Neural progenitor cell (in vitro differentiated cells): ENCODE measurements at regions not wholly inside any gene's neighbourhood (a gene's known extent, or its start where the extent isn't known, plus 50 kb on each side); places are given as distances from the start of the nearest gene placed in this dataset.

ENCODE experiments used
- DNase-seq: peaks from one replicate; pipeline ENCODE4 v3.0.0-alpha.2; 2016; ENCODE audit warnings: low spot score
- H2AFZ ChIP-seq: fragments of 200-600 bp; sonication (generic); replicated peaks from 2 replicates; pipeline ENCODE4 v1.6.1; 2016; ENCODE audit warnings: antibody characterized with exemption
- H3F3A ChIP-seq: fragments of 200-600 bp; sonication (generic); 2 replicates; pipeline ENCODE4 v1.6.1; 2016; ENCODE audit warnings: antibody characterized with exemption, low read depth
- H3K27ac ChIP-seq: fragments of 200-600 bp; sonication (generic); 2 replicates; pipeline ENCODE4 v1.5.1; 2016; ENCODE audit warnings: mild to moderate bottlenecking
- H3K27me3 ChIP-seq: fragments of 200-600 bp; sonication (generic); 2 replicates; pipeline ENCODE4 v1.6.1; 2016; ENCODE audit warnings: mild to moderate bottlenecking, moderate library complexity
- H3K36me3 ChIP-seq: fragments of 200-600 bp; sonication (generic); 2 replicates; pipeline ENCODE4 v1.5.1; 2016
- H3K4me1 ChIP-seq: fragments of 200-600 bp; sonication (generic); 2 replicates; pipeline ENCODE4 v1.6.1; 2016; ENCODE audit warnings: mixed run types
- H3K4me2 ChIP-seq: fragments of 200-600 bp; sonication (generic); 2 replicates; pipeline ENCODE4 v1.6.1; 2016
- H3K4me3 ChIP-seq: fragments of 200-600 bp; sonication (generic); 2 replicates; pipeline ENCODE4 v1.5.1; 2016
- H3K79me2 ChIP-seq: fragments of 200-600 bp; sonication (generic); 2 replicates; pipeline ENCODE4 v1.6.1; 2016; ENCODE audit warnings: low read depth
- H3K9ac ChIP-seq: fragments of 200-600 bp; sonication (generic); 2 replicates; pipeline ENCODE4 v1.6.1; 2016
- H3K9me3 ChIP-seq: fragments of 200-600 bp; sonication (generic); 2 replicates; pipeline ENCODE4 v1.5.1; 2016; ENCODE audit warnings: low read depth
- H4K20me1 ChIP-seq: fragments of 200-600 bp; sonication (generic); 2 replicates; pipeline ENCODE4 v1.6.1; 2016; ENCODE audit warnings: low read depth
- H3K27ac Mint-ChIP-seq: 3 replicates; pipeline ENCODE4 v1.8.0; 2021; ENCODE audit warnings: mixed read lengths
- H3K27me3 Mint-ChIP-seq: 2 replicates; pipeline ENCODE4 v1.8.0; 2022; ENCODE audit warnings: low read depth, mild to moderate bottlenecking, inconsistent platforms, moderate library complexity, mixed read lengths; ENCODE audit not compliant: insufficient read depth
- H3K36me3 Mint-ChIP-seq: 3 replicates; pipeline ENCODE4 v1.8.0; 2021; ENCODE audit warnings: mixed read lengths
- H3K4me1 Mint-ChIP-seq: 3 replicates; pipeline ENCODE4 v1.8.0; 2021; ENCODE audit warnings: mixed read lengths
- H3K4me3 Mint-ChIP-seq: 3 replicates; pipeline ENCODE4 v1.8.0; 2021; ENCODE audit warnings: mild to moderate bottlenecking, moderate library complexity, mixed read lengths
- H3K9me3 Mint-ChIP-seq: 3 replicates; pipeline ENCODE4 v1.8.0; 2020; ENCODE audit warnings: mixed read lengths
- CTCF ChIP-seq: fragments of 200-600 bp; sonication (generic); IDR thresholded peaks from 2 replicates; pipeline ENCODE4 v1.5.1; 2017; ENCODE audit warnings: antibody characterized with exemption, mild to moderate bottlenecking
- EZH2 ChIP-seq: fragments of 200-600 bp; sonication (generic); IDR thresholded peaks from 2 replicates; pipeline ENCODE4 v1.6.1; 2017; ENCODE audit warnings: antibody characterized with exemption, mild to moderate bottlenecking, moderate library complexity
- EZH2phosphoT487 ChIP-seq: fragments of 200-600 bp; sonication (generic); IDR thresholded peaks from 2 replicates; pipeline ENCODE4 v1.6.1; 2017; ENCODE audit warnings: antibody characterized with exemption

DNA sequence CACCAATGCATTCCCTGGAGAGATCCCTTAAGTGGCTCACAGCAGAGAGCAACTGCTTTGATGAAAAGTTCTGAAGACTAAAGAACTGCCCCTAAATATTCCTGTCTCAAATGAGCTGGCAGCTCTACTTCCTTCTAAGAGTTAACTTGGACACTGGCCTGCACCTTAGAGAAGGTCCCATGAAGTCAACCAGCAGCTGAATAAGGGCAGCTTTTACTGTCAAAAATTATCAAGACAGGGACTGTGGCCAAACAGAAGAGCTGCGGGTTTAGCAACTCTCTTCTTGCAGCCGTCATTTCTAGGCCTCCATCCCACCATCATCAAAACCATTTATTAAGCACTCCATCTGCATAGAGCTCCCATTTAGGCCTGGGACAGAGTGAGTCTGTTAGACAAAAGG is 491.1 kb upstream of the TSHZ3 start:
- Histone ChIP-seq H3K4me2 (no peak overlapping the region), H3K4me1 (peaks cover 12% of the 10 kb centered on the region), H3K9me3 (peaks cover 10% of the 10 kb centered on the region), H3K79me2 (no peaks in the 10 kb centered on the region), H3K9ac (no peak overlapping the region), H3K27ac (no peak overlapping the region), H4K20me1 (no peaks in the 10 kb centered on the region), H3K4me3 (no peak overlapping the region), H2AFZ (no peak overlapping the region), H3F3A (peaks cover 6% of the 10 kb centered on the region), H3K27me3 (no peaks in the 10 kb centered on the region), H3K36me3 (no peaks in the 10 kb centered on the region)
- DNase-seq = no peak
- no peak overlapping the region for H3K4me3 Mint-ChIP-seq
- H3K9me3 Mint-ChIP-seq = peaks cover 12% of the 10 kb centered on the region
- TF ChIP-seq EZH2 (no peak), EZH2phosphoT487 (no peak), CTCF (no peak)
- no peaks in the 10 kb centered on the region for H3K36me3 Mint-ChIP-seq
- peaks cover 4% of the 10 kb centered on the region for H3K27me3 Mint-ChIP-seq
- no peak overlapping the region for H3K27ac Mint-ChIP-seq
- H3K4me1 Mint-ChIP-seq = peaks cover 10% of the 10 kb centered on the region

DNA sequence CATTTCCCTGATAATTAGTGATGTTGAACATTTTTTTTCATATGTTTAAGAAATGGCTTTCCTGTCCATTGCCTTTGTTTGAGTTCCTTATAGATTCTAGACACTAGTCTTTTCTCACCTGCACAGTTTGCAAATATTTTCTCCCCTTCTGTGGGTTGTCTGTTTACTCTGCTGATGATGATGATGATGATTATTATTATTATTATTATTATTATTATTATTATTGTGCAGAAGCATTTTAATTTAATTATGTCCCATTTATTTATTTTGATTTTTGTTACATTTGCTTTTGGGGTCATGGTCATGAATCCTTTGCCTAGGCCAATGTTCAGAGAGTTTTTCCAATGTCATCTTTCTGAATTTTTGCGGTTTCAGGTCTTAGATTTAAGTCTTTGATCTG is 492.5 kb upstream of the TSHZ3 start:
- no peaks in the 10 kb centered on the region for H4K20me1 ChIP-seq
- no peaks in the 10 kb centered on the region for H3K27me3 ChIP-seq
- H3K4me3 Mint-ChIP-seq = no peak overlapping the region
- H2AFZ ChIP-seq = no peak overlapping the region
- H3K4me1 Mint-ChIP-seq = peaks cover 10% of the 10 kb centered on the region
- H3K27me3 Mint-ChIP-seq = peaks cover 4% of the 10 kb centered on the region
- peaks cover 10% of the 10 kb centered on the region for H3K9me3 ChIP-seq
- no peak overlapping the region for H3K9ac ChIP-seq
- H3K9me3 Mint-ChIP-seq = peaks cover 8% of the 10 kb centered on the region
- H3K27ac Mint-ChIP-seq = no peak overlapping the region
- no peak overlapping the region for H3K27ac ChIP-seq
- H3K4me1 ChIP-seq = peaks cover 12% of the 10 kb centered on the region
- no peak for TF ChIP-seq EZH2
- no peaks in the 10 kb centered on the region for H3K79me2 ChIP-seq
- DNase-seq = no peak
- H3K4me3 ChIP-seq = no peak overlapping the region
- H3K36me3 Mint-ChIP-seq = no peaks in the 10 kb centered on the region
- H3K36me3 ChIP-seq = no peaks in the 10 kb centered on the region
- no peak overlapping the region for H3K4me2 ChIP-seq
- H3F3A ChIP-seq = peaks cover 6% of the 10 kb centered on the region

- no peak overlapping the region for H3K27ac ChIP-seq
- H3K4me1 Mint-ChIP-seq = no peaks in the 10 kb centered on the region
- H3K9me3 ChIP-seq = peaks cover 24% of the 10 kb centered on the region
- TF ChIP-seq CTCF (no peak), EZH2phosphoT487 (no peak), EZH2 (no peak)
- peaks cover 16% of the 10 kb centered on the region for H3K9me3 Mint-ChIP-seq
- no peaks in the 10 kb centered on the region for H3F3A ChIP-seq
- H3K4me3 ChIP-seq = no peak overlapping the region
- no peaks in the 10 kb centered on the region for H3K36me3 ChIP-seq
- H3K36me3 Mint-ChIP-seq = no peaks in the 10 kb centered on the region
- no peaks in the 10 kb centered on the region for H3K27me3 ChIP-seq
- no peak overlapping the region for H3K9ac ChIP-seq
- H3K4me3 Mint-ChIP-seq = no peak overlapping the region
- H3K4me1 ChIP-seq = no peaks in the 10 kb centered on the region
- H2AFZ ChIP-seq = no peak overlapping the region
- no peaks in the 10 kb centered on the region for H4K20me1 ChIP-seq
- no peaks in the 10 kb centered on the region for H3K79me2 ChIP-seq
- H3K27ac Mint-ChIP-seq = no peak overlapping the region
- DNase-seq = no peak
- peaks cover 3% of the 10 kb centered on the region for H3K27me3 Mint-ChIP-seq
- H3K4me2 ChIP-seq = no peak overlapping the region
Observed at GRCh38 chr19:31863122-31863521, 482.3 kb upstream of the ZNF507 start.

DNA sequence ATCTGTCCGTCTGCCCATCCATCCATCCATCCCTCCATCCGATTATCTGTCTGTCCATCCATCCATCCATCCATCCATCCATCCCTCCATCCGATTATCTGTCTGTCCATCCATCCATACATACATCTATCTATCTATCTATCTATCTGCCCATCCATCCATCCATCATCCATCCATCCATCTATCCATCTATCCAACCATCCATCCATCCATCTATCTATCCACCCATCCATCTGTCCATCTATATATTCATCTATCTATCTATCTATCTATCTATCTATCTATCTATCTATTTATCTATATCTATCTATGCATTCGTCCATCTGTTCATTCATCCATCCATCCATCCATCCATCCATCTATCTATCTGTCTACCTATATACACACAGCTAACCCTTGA is 471.1 kb upstream of the ZNF507 start:
- Histone ChIP-seq H3K27ac (no peak overlapping the region), H3K27me3 (no peaks in the 10 kb centered on the region), H3K9ac (no peak overlapping the region), H4K20me1 (no peaks in the 10 kb centered on the region), H3K79me2 (no peaks in the 10 kb centered on the region), H2AFZ (no peak overlapping the region), H3F3A (no peaks in the 10 kb centered on the region), H3K4me2 (no peak overlapping the region), H3K4me3 (no peak overlapping the region), H3K36me3 (no peaks in the 10 kb centered on the region), H3K9me3 (no peaks in the 10 kb centered on the region), H3K4me1 (no peaks in the 10 kb centered on the region)
- no peaks in the 10 kb centered on the region for H3K4me1 Mint-ChIP-seq
- peaks cover 2% of the 10 kb centered on the region for H3K27me3 Mint-ChIP-seq
- H3K9me3 Mint-ChIP-seq = peaks cover 3% of the 10 kb centered on the region
- no peak for TF ChIP-seq EZH2
- TF ChIP-seq EZH2phosphoT487 = no peak
- TF ChIP-seq CTCF = no peak
- no peak for DNase-seq
- no peak overlapping the region for H3K27ac Mint-ChIP-seq
- H3K36me3 Mint-ChIP-seq = no peaks in the 10 kb centered on the region
- no peak overlapping the region for H3K4me3 Mint-ChIP-seq
